Endothelial cell of umbilical vein (primary cell): ENCODE measurements at regions not wholly inside any gene's neighbourhood (a gene's known extent, or its start where the extent isn't known, plus 50 kb on each side); places are given as distances from the start of the nearest gene placed in this dataset.

ENCODE experiments used
- CTCF ChIP-seq, 2 donors: IDR thresholded peaks; 1 replicate in 1 of 2; 2 replicates in 1 of 2; pipeline ENCODE4 v1.5.1; 2011; ENCODE audit warnings: low read length in 2 of 2, mild to moderate bottlenecking in 2 of 2, moderate library complexity in 2 of 2, control low read depth in 1 of 2, inconsistent platforms in 1 of 2, low read depth in 1 of 2; ENCODE audit not compliant: insufficient read depth in 1 of 2; ENCODE audit errors: extremely low read depth in 1 of 2
- EZH2 ChIP-seq: IDR thresholded peaks from 2 replicates; pipeline ENCODE4 v1.6.1; 2012; ENCODE audit warnings: borderline replicate concordance, low read depth, mild to moderate bottlenecking, moderate library complexity, low read length, inconsistent platforms; ENCODE audit not compliant: severe bottlenecking
- JUN ChIP-seq: IDR thresholded peaks from 2 replicates; pipeline ENCODE4 v1.6.1; 2011; ENCODE audit warnings: borderline replicate concordance, low read depth; ENCODE audit not compliant: insufficient read length, insufficient read depth
- MAX ChIP-seq: IDR thresholded peaks from 2 replicates; pipeline ENCODE4 v1.6.1; 2011; ENCODE audit not compliant: insufficient read depth, insufficient read length
- POLR2A ChIP-seq: IDR thresholded peaks from 2 replicates; pipeline ENCODE4 v1.6.1; 2012; ENCODE audit warnings: low read depth, mild to moderate bottlenecking, control low read depth, low read length
- POLR2AphosphoS5 ChIP-seq: IDR thresholded peaks from 2 replicates; pipeline ENCODE4 v1.6.1; 2012; ENCODE audit warnings: low read depth, mild to moderate bottlenecking, control low read depth, low read length, moderate library complexity; ENCODE audit not compliant: insufficient read depth

DNA sequence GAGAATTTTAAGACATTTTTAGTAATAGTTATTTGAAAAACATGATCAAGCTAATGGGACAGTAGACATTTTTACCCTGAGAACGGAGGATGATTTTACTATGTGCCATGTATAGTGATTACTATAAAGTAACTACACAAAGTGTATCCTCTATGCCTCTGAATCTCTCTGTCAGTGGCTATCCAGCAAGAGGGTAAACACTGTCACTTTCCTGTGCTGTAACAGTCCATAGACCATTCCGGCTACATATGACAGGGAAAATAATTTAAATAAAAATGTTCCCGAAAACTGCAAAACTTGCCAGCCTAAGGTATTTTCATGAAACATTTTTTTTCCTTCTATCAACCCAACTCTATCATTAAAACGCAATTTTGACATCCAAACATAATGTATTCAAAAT lies 1632.2 kb upstream of the ACVR2A start:
- no peak for TF ChIP-seq CTCF (IDR thresholded peaks at IDR 0.05; ENCODE audit: extremely low read depth in 1 of 2, insufficient read depth in 1 of 2, low read depth in 1 of 2, low read length in 2 of 2)
- no peak for TF ChIP-seq POLR2AphosphoS5
- no peak for TF ChIP-seq POLR2A
- TF ChIP-seq EZH2: no peak
- no peak for TF ChIP-seq MAX
- no peak for TF ChIP-seq JUN
